SJSA1 (cell line): ENCODE measurements at regions not wholly inside any gene's neighbourhood (a gene's known extent, or its start where the extent isn't known, plus 50 kb on each side); places are given as distances from the start of the nearest gene placed in this dataset.

ENCODE experiments used
- DNase-seq, 2 experiments: peaks; one replicate each; pipeline ENCODE4 v3.0.0-alpha.2; 2015 to 2020; ENCODE audit warnings: low spot score in 2 of 2, low read depth in 1 of 2
- H3K27ac ChIP-seq: fragments of 250-450 bp; sonication (Bioruptor Pico); 2 replicates; pipeline ENCODE4 v1.5.1; 2020; ENCODE audit warnings: mild to moderate bottlenecking, moderate library complexity
- H3K27me3 ChIP-seq: fragments of 250-450 bp; sonication (Bioruptor Pico); replicated peaks from 2 replicates; pipeline ENCODE4 v1.5.1; 2020; ENCODE audit warnings: mild to moderate bottlenecking, moderate library complexity
- H3K36me3 ChIP-seq: fragments of 250-450 bp; sonication (Bioruptor Pico); 2 replicates; pipeline ENCODE4 v1.5.1; 2020; ENCODE audit warnings: mild to moderate bottlenecking
- H3K4me1 ChIP-seq: fragments of 250-450 bp; sonication (Bioruptor Pico); replicated peaks from 2 replicates; pipeline ENCODE4 v1.6.1; 2021; ENCODE audit warnings: mild to moderate bottlenecking
- H3K4me3 ChIP-seq: fragments of 250-450 bp; sonication (Bioruptor Pico); 2 replicates; pipeline ENCODE4 v1.5.1; 2020; ENCODE audit warnings: mild to moderate bottlenecking
- H3K9me3 ChIP-seq: fragments of 250-450 bp; sonication (Bioruptor Pico); replicated peaks from 2 replicates; pipeline ENCODE4 v1.5.1; 2020; ENCODE audit warnings: mild to moderate bottlenecking

GRCh38 chr20:53843645-53844044, 226.7 kb downstream of the BCAS1 start:
- Histone ChIP-seq H3K4me3 (no peak overlapping the region), H3K27me3 (no peaks in the 10 kb centered on the region), H3K4me1 (no peaks in the 10 kb centered on the region), H3K9me3 (no peaks in the 10 kb centered on the region), H3K36me3 (no peaks in the 10 kb centered on the region), H3K27ac (no peak overlapping the region)
- DNase-seq, result no peak

GRCh38 chr20:53842301-53843099, 227.9 kb downstream of the BCAS1 start:
- Histone ChIP-seq H3K9me3 (no peaks in the 10 kb centered on the region), H3K27ac (no peak overlapping the region), H3K4me3 (no peak overlapping the region), H3K4me1 (no peaks in the 10 kb centered on the region), H3K36me3 (no peaks in the 10 kb centered on the region), H3K27me3 (no peaks in the 10 kb centered on the region)
- no peak for DNase-seq

GRCh38 chr20:53841741-53842140, 228.7 kb downstream of the BCAS1 start:
- no peaks in the 10 kb centered on the region; the same call in 1 of the 2 replicates for H3K9me3 ChIP-seq
- no peaks in the 10 kb centered on the region for H3K27me3 ChIP-seq
- H3K27ac ChIP-seq, result no peak overlapping the region
- no peak for DNase-seq
- no peaks in the 10 kb centered on the region for H3K4me1 ChIP-seq
- no peak overlapping the region for H3K4me3 ChIP-seq
- H3K36me3 ChIP-seq, result no peaks in the 10 kb centered on the region

GRCh38 chr20:53840532-53840931, 229.9 kb downstream of the BCAS1 start:
- H3K36me3 ChIP-seq, result no peaks in the 10 kb centered on the region
- H3K4me1 ChIP-seq, result no peaks in the 10 kb centered on the region
- H3K27ac ChIP-seq, result no peak overlapping the region
- H3K4me3 ChIP-seq, result no peak overlapping the region
- H3K27me3 ChIP-seq, result no peaks in the 10 kb centered on the region
- no peaks in the 10 kb centered on the region; the same call in 1 of the 2 replicates for H3K9me3 ChIP-seq
- no peak for DNase-seq

GRCh38 chr20:53839423-53840176, 230.8 kb downstream of the BCAS1 start:
- H3K36me3 ChIP-seq, result no peaks in the 10 kb centered on the region
- H3K4me3 ChIP-seq, result no peak overlapping the region
- no peaks in the 10 kb centered on the region; the same call in 1 of the 2 replicates for H3K9me3 ChIP-seq
- H3K27me3 ChIP-seq, result no peaks in the 10 kb centered on the region
- no peak overlapping the region for H3K27ac ChIP-seq
- H3K4me1 ChIP-seq, result no peaks in the 10 kb centered on the region
- DNase-seq, result no peak

GRCh38 chr20:53838311-53838868, 232.0 kb downstream of the BCAS1 start:
- Histone ChIP-seq H3K4me1 (peaks cover 6% of the 10 kb centered on the region), H3K9me3 (no peaks in the 10 kb centered on the region; the same call in 1 of the 2 replicates), H3K27ac (no peak overlapping the region), H3K27me3 (no peaks in the 10 kb centered on the region), H3K36me3 (no peaks in the 10 kb centered on the region), H3K4me3 (no peak overlapping the region)
- DNase-seq, result no peak

- H3K4me3 ChIP-seq, result no peak overlapping the region
- no peaks in the 10 kb centered on the region; the same call in 1 of the 2 replicates for H3K9me3 ChIP-seq
- H3K4me1 ChIP-seq, result peaks cover 6% of the 10 kb centered on the region
- DNase-seq, result no peak
- H3K27ac ChIP-seq, result no peak overlapping the region
- H3K27me3 ChIP-seq, result no peaks in the 10 kb centered on the region
- no peaks in the 10 kb centered on the region for H3K36me3 ChIP-seq
Observed at GRCh38 chr20:53837126-53837826, 233.1 kb downstream of the BCAS1 start.

GRCh38 chr20:53834749-53835148, 235.6 kb downstream of the BCAS1 start:
- no peaks in the 10 kb centered on the region for H3K27me3 ChIP-seq
- no peak overlapping the region for H3K4me3 ChIP-seq
- H3K9me3 ChIP-seq, result no peaks in the 10 kb centered on the region; the same call in 1 of the 2 replicates
- H3K27ac ChIP-seq, result no peak overlapping the region
- peaks cover 23% of the 10 kb centered on the region for H3K4me1 ChIP-seq
- H3K36me3 ChIP-seq, result no peaks in the 10 kb centered on the region
- no peak for DNase-seq

- Histone ChIP-seq H3K27ac (no peak overlapping the region), H3K36me3 (no peaks in the 10 kb centered on the region)
- peak in 1 of 2 experiments; percentile 12 for DNase-seq
Observed at GRCh38 chr20:53834062-53834442, 236.3 kb downstream of the BCAS1 start.

GRCh38 chr20:53833333-53834061, 236.9 kb downstream of the BCAS1 start:
- Histone ChIP-seq H3K27ac (no peak overlapping the region), H3K9me3 (no peaks in the 10 kb centered on the region; the same call in 1 of the 2 replicates), H3K36me3 (no peaks in the 10 kb centered on the region), H3K27me3 (no peaks in the 10 kb centered on the region), H3K4me3 (no peak overlapping the region), H3K4me1 (peaks cover 32% of the 10 kb centered on the region)
- no peak for DNase-seq

More at GRCh38 chr20:53834062-53834442, 236.3 kb downstream of the BCAS1 start:
- no peaks in the 10 kb centered on the region; the same call in 1 of the 2 replicates for H3K9me3 ChIP-seq
- H3K27me3 ChIP-seq, result no peaks in the 10 kb centered on the region
- peaks cover 28% of the 10 kb centered on the region for H3K4me1 ChIP-seq
- H3K4me3 ChIP-seq, result no peak overlapping the region

- DNase-seq, result no peak
- no peaks in the 10 kb centered on the region; the same call in 1 of the 2 replicates for H3K9me3 ChIP-seq
Observed at GRCh38 chr20:53832499-53832898, 237.9 kb downstream of the BCAS1 start.

GRCh38 chr20:53831812-53832211, 238.2 kb upstream of the ZNF217 start:
- Histone ChIP-seq H3K27ac (no peak overlapping the region), H3K4me3 (no peak overlapping the region), H3K36me3 (no peaks in the 10 kb centered on the region), H3K9me3 (no peaks in the 10 kb centered on the region), H3K27me3 (no peaks in the 10 kb centered on the region), H3K4me1 (peaks cover 49% of the 10 kb centered on the region)
- no peak for DNase-seq

More at GRCh38 chr20:53832499-53832898, 237.9 kb downstream of the BCAS1 start:
- H3K36me3 ChIP-seq, result no peaks in the 10 kb centered on the region
- no peak overlapping the region for H3K4me3 ChIP-seq
- H3K4me1 ChIP-seq, result peaks cover 42% of the 10 kb centered on the region
- H3K27me3 ChIP-seq, result no peaks in the 10 kb centered on the region
- no peak overlapping the region for H3K27ac ChIP-seq

GRCh38 chr20:53831228-53831627, 237.6 kb upstream of the ZNF217 start:
- Histone ChIP-seq H3K4me1 (peaks cover 50% of the 10 kb centered on the region), H3K27me3 (no peaks in the 10 kb centered on the region), H3K27ac (peak overlapping the region; percentile 100)

More at GRCh38 chr20:53831228-53831627, 237.6 kb upstream of the ZNF217 start:
- DNase-seq, result no peak
- Histone ChIP-seq H3K4me3 (no peak overlapping the region), H3K9me3 (no peaks in the 10 kb centered on the region), H3K36me3 (no peaks in the 10 kb centered on the region)
